H9 (cell line): ENCODE measurements at regions not wholly inside any gene's neighbourhood (a gene's known extent, or its start where the extent isn't known, plus 50 kb on each side); places are given as distances from the start of the nearest gene placed in this dataset.

ENCODE experiments used
- DNase-seq: peaks from one replicate; pipeline ENCODE4 v3.0.0-alpha.2; 2017
- H2AFZ ChIP-seq: one replicate; pipeline ENCODE4 v1.6.1; 2013; ENCODE audit warnings: mild to moderate bottlenecking, low read length, control low read depth, moderate library complexity
- H2AK5ac ChIP-seq: 2 replicates; pipeline ENCODE4 v1.6.1; 2013; ENCODE audit warnings: low read length, control low read depth, mixed read lengths; ENCODE audit not compliant: insufficient read length
- H2BK120ac ChIP-seq: one replicate; pipeline ENCODE4 v1.6.1; 2013; ENCODE audit warnings: low read depth, mild to moderate bottlenecking, low read length, control low read depth, inconsistent platforms; ENCODE audit not compliant: poor library complexity, severe bottlenecking
- H2BK12ac ChIP-seq: 2 replicates; pipeline ENCODE4 v1.6.1; 2013; ENCODE audit warnings: low read length, control low read depth, mixed read lengths, low read depth; ENCODE audit not compliant: insufficient read length
- H2BK15ac ChIP-seq: 2 replicates; pipeline ENCODE4 v1.6.1; 2013; ENCODE audit warnings: low read depth, low read length, control low read depth
- H2BK20ac ChIP-seq: one replicate; pipeline ENCODE4 v1.6.1; 2013; ENCODE audit warnings: low read depth, mild to moderate bottlenecking, low read length, control low read depth, inconsistent platforms; ENCODE audit not compliant: poor library complexity, severe bottlenecking
- H2BK5ac ChIP-seq: 2 replicates; pipeline ENCODE4 v1.6.1; 2013; ENCODE audit warnings: low read length, control low read depth, mixed read lengths; ENCODE audit not compliant: insufficient read length
- H3K14ac ChIP-seq: 2 replicates; pipeline ENCODE4 v1.6.1; 2013; ENCODE audit warnings: low read length, control low read depth; ENCODE audit not compliant: insufficient read depth
- H3K18ac ChIP-seq: 2 replicates; pipeline ENCODE4 v1.6.1; 2013; ENCODE audit warnings: low read depth, mild to moderate bottlenecking, mixed read lengths, low read length, control low read depth; ENCODE audit not compliant: insufficient read length
- H3K23ac ChIP-seq: 2 replicates; pipeline ENCODE4 v1.6.1; 2013; ENCODE audit warnings: low read length, control low read depth, mixed read lengths, low read depth; ENCODE audit not compliant: insufficient read length
- H3K23me2 ChIP-seq: 2 replicates; pipeline ENCODE4 v1.6.1; 2013; ENCODE audit warnings: low read depth, mild to moderate bottlenecking, mixed read lengths, low read length, control low read depth; ENCODE audit not compliant: insufficient read length, poor library complexity, severe bottlenecking
- H3K27ac ChIP-seq: 2 replicates; pipeline ENCODE4 v1.5.1; 2013; ENCODE audit warnings: low read length, control low read depth, mixed read lengths, low read depth; ENCODE audit not compliant: insufficient read length
- H3K27me3 ChIP-seq: 2 replicates; pipeline ENCODE4 v1.6.1; 2013; ENCODE audit warnings: low read length, control low read depth, inconsistent platforms; ENCODE audit not compliant: insufficient read depth
- H3K4ac ChIP-seq: 2 replicates; pipeline ENCODE4 v1.6.1; 2013; ENCODE audit warnings: low read depth, mild to moderate bottlenecking, control low read depth, inconsistent platforms, low read length, moderate library complexity
- H3K4me1 ChIP-seq: 2 replicates; pipeline ENCODE4 v1.6.1; 2013; ENCODE audit warnings: low read length, control low read depth, inconsistent platforms; ENCODE audit not compliant: insufficient read depth
- H3K4me2 ChIP-seq: 2 replicates; pipeline ENCODE4 v1.6.1; 2013; ENCODE audit warnings: low read length, control low read depth, mixed read lengths; ENCODE audit not compliant: insufficient read length, insufficient read depth
- H3K56ac ChIP-seq: 2 replicates; pipeline ENCODE4 v1.6.1; 2013; ENCODE audit warnings: low read depth, mild to moderate bottlenecking, mixed read lengths, low read length, control low read depth; ENCODE audit not compliant: insufficient read length
- H3K79me1 ChIP-seq: 2 replicates; pipeline ENCODE4 v1.6.1; 2013; ENCODE audit warnings: low read depth, mild to moderate bottlenecking, moderate library complexity, low read length, control low read depth, inconsistent platforms; ENCODE audit not compliant: insufficient read depth, poor library complexity, severe bottlenecking
- H3K79me2 ChIP-seq: 2 replicates; pipeline ENCODE4 v1.6.1; 2013; ENCODE audit warnings: low read length, control low read depth, inconsistent platforms; ENCODE audit not compliant: insufficient read depth
- H3K9ac ChIP-seq: 2 replicates; pipeline ENCODE4 v1.6.1; 2013; ENCODE audit warnings: low read length, control low read depth, mixed read lengths; ENCODE audit not compliant: insufficient read length; ENCODE audit errors: extremely low read depth
- H3K9me3 ChIP-seq: one replicate; pipeline ENCODE4 v1.6.1; 2013; ENCODE audit warnings: low read depth, low read length, inconsistent platforms; ENCODE audit not compliant: control insufficient read depth
- H3T11ph ChIP-seq: one replicate; pipeline ENCODE4 v1.6.1; 2013; ENCODE audit warnings: mild to moderate bottlenecking, low read length, control low read depth, inconsistent platforms
- H4K20me1 ChIP-seq: one replicate; pipeline ENCODE4 v1.6.1; 2013; ENCODE audit not compliant: control insufficient read depth, insufficient read length, insufficient read depth
- H4K5ac ChIP-seq: 2 replicates; pipeline ENCODE4 v1.6.1; 2013; ENCODE audit warnings: low read depth, mild to moderate bottlenecking, mixed read lengths, low read length, control low read depth; ENCODE audit not compliant: insufficient read length
- H4K8ac ChIP-seq: replicated peaks from 2 replicates; pipeline ENCODE4 v1.6.1; 2013; ENCODE audit warnings: low read length, control low read depth, mixed read lengths, low read depth; ENCODE audit not compliant: insufficient read length
- H4K91ac ChIP-seq: 2 replicates; pipeline ENCODE4 v1.6.1; 2013; ENCODE audit warnings: low read depth, mild to moderate bottlenecking, moderate library complexity, mixed read lengths, low read length, control low read depth; ENCODE audit not compliant: insufficient read length
- H3K27ac Mint-ChIP-seq, 3 experiments: 2 replicates in 2 of 3; 3 replicates in 1 of 3; pipeline ENCODE4 v1.8.0; 2020 to 2021; ENCODE audit warnings: mixed read lengths in 3 of 3, mild to moderate bottlenecking in 1 of 3, moderate library complexity in 1 of 3
- H3K27me3 Mint-ChIP-seq: 2 replicates; pipeline ENCODE4 v1.8.0; 2021; ENCODE audit warnings: low read depth, mild to moderate bottlenecking, moderate library complexity, mixed read lengths
- H3K36me3 Mint-ChIP-seq, 3 experiments: 2 replicates in 2 of 3; 3 replicates in 1 of 3; pipeline ENCODE4 v1.8.0; 2020 to 2021; ENCODE audit warnings: low read depth in 3 of 3, mixed read lengths in 3 of 3; ENCODE audit not compliant: insufficient read depth in 1 of 3
- H3K4me1 Mint-ChIP-seq, 2 experiments: 2 replicates each; pipeline ENCODE4 v1.8.0; 2020; ENCODE audit warnings: mixed read lengths in 2 of 2
- H3K4me3 Mint-ChIP-seq, 2 experiments: 2 replicates in 1 of 2; 3 replicates in 1 of 2; pipeline ENCODE4 v1.8.0; 2020 to 2021; ENCODE audit warnings: mild to moderate bottlenecking in 2 of 2, mixed read lengths in 2 of 2, moderate library complexity in 1 of 2
- H3K9me3 Mint-ChIP-seq, 2 experiments: 2 replicates in 1 of 2; 3 replicates in 1 of 2; pipeline ENCODE4 v1.8.0; 2020; ENCODE audit warnings: mild to moderate bottlenecking in 2 of 2, mixed read lengths in 2 of 2, moderate library complexity in 1 of 2
- WGBS: extraction: QIAGEN DNeasy Blood & Tissue Kit; methylation state at CpG from one replicate; pipeline ENCODE4 v1.1.7; 2013; ENCODE audit warnings: missing lambda C conversion rate, low lambda C conversion rate, mixed read lengths; ENCODE audit not compliant: insufficient read length; ENCODE audit errors: extremely low coverage; 5-methylcytosine and 5-hydroxymethylcytosine counted together
- TF ChIP-seq, protein P1 (sequence below): fragments of 200-600 bp; sonication (generic); conservative IDR thresholded peaks from 3 replicates; pipeline ENCODE4 v1.8.0; 2021; ENCODE audit warnings: antibody characterized with exemption, mild to moderate bottlenecking

DNA sequence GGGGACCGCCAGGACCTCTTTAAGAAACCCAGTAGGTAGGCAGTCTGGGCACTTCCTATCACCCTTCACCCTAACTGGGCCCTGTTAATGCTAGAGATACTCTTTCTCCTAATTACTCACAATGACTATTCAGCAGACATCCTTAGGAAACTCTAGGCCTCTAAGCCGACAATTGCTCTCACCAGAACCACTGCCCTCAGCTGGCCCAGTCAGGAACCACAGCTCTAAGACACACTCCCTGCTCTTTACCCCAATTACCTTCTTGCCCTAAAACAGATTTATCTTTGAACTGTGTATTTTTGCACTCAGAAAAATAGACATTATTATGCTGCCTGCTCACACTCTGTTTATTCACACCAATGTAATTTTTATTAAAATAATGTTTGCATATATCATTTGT, 432.6 kb upstream of the SLC30A5 start:
- H3K23me2 ChIP-seq: no peaks in the 10 kb centered on the region
- H2AK5ac ChIP-seq: no peak overlapping the region
- H4K8ac ChIP-seq: no peak overlapping the region
- H4K5ac ChIP-seq: no peak overlapping the region
- no CpG with 5 or more reads among the region's 2 CpGs for WGBS
- no peak overlapping the region for H3K56ac ChIP-seq
- H3K27ac Mint-ChIP-seq: no peak overlapping the region
- H3K27me3 ChIP-seq: no peaks in the 10 kb centered on the region
- no peak overlapping the region for H3K9ac ChIP-seq
- TF ChIP-seq, protein P1, sequence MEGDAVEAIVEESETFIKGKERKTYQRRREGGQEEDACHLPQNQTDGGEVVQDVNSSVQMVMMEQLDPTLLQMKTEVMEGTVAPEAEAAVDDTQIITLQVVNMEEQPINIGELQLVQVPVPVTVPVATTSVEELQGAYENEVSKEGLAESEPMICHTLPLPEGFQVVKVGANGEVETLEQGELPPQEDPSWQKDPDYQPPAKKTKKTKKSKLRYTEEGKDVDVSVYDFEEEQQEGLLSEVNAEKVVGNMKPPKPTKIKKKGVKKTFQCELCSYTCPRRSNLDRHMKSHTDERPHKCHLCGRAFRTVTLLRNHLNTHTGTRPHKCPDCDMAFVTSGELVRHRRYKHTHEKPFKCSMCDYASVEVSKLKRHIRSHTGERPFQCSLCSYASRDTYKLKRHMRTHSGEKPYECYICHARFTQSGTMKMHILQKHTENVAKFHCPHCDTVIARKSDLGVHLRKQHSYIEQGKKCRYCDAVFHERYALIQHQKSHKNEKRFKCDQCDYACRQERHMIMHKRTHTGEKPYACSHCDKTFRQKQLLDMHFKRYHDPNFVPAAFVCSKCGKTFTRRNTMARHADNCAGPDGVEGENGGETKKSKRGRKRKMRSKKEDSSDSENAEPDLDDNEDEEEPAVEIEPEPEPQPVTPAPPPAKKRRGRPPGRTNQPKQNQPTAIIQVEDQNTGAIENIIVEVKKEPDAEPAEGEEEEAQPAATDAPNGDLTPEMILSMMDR: peak; percentile 76
- H3K79me1 ChIP-seq: no peaks in the 10 kb centered on the region
- no peak overlapping the region for H4K91ac ChIP-seq
- peaks cover 9% of the 10 kb centered on the region in 2 experiments; a peak in 3 of 4 replicates for H3K4me1 Mint-ChIP-seq
- no peak overlapping the region for H3T11ph ChIP-seq
- no peak overlapping the region for H3K18ac ChIP-seq
- H3K4ac ChIP-seq: no peak overlapping the region
- H2BK20ac ChIP-seq: no peak overlapping the region
- H2BK15ac ChIP-seq: no peak overlapping the region
- H2BK5ac ChIP-seq: no peak overlapping the region
- H3K36me3 Mint-ChIP-seq: no peaks in the 10 kb centered on the region; a peak in 2 of 7 replicates
- H3K27me3 Mint-ChIP-seq: no peaks in the 10 kb centered on the region; the same call in 1 of the 2 replicates
- peaks cover 0 to 5% of the 10 kb centered on the region in 2 experiments; a peak in 1 of 5 replicates for H3K9me3 Mint-ChIP-seq
- no peak overlapping the region for H3K4me3 Mint-ChIP-seq
- no peaks in the 10 kb centered on the region for H3K79me2 ChIP-seq
- no peak overlapping the region for H2BK120ac ChIP-seq
- no peak overlapping the region for H3K23ac ChIP-seq
- no peaks in the 10 kb centered on the region for H3K9me3 ChIP-seq
- no peaks in the 10 kb centered on the region for H3K4me1 ChIP-seq
- H3K14ac ChIP-seq: no peak overlapping the region
- no peaks in the 10 kb centered on the region for H4K20me1 ChIP-seq
- H3K27ac ChIP-seq: no peak overlapping the region
- no peak overlapping the region for H3K4me2 ChIP-seq
- H2AFZ ChIP-seq: no peak overlapping the region
- no peak overlapping the region for H2BK12ac ChIP-seq
- DNase-seq: peak; percentile 60
